HG02840 (cell line): ENCODE measurements at regions not wholly inside any gene's neighbourhood (a gene's known extent, or its start where the extent isn't known, plus 50 kb on each side); places are given as distances from the start of the nearest gene placed in this dataset.

Source experiments
- ATAC-seq: cut with Tn5 transposase; IDR thresholded peaks from one replicate; pipeline ENCODE4 v1.9.1; 2021; ENCODE audit warnings: mild to moderate bottlenecking, moderate library complexity, moderate number of reproducible peaks; ENCODE audit not compliant: unreplicated experiment, low FRiP score

GRCh38 chr2:832635-833034 lies 118.0 kb upstream of the SNTG2 start:
- ATAC-seq = no peak

- no peak for ATAC-seq
Measured at GRCh38 chr2:831622-832021, 119.0 kb upstream of the SNTG2 start.

- ATAC-seq = no peak
Measured at GRCh38 chr2:831225-831536, 119.5 kb upstream of the SNTG2 start.

- no peak for ATAC-seq
Measured at GRCh38 chr2:830419-831224, 120.0 kb upstream of the SNTG2 start.

GRCh38 chr2:829047-829446 lies 121.6 kb upstream of the SNTG2 start:
- ATAC-seq = no peak

- ATAC-seq = no peak
Measured at GRCh38 chr2:824954-825353, 125.7 kb upstream of the SNTG2 start.

GRCh38 chr2:824524-824923 lies 126.1 kb upstream of the SNTG2 start:
- ATAC-seq = no peak

- no peak for ATAC-seq
Measured at GRCh38 chr2:821546-821945, 129.1 kb upstream of the SNTG2 start.

GRCh38 chr2:819601-820000 lies 131.0 kb upstream of the SNTG2 start:
- no peak for ATAC-seq

- ATAC-seq = no peak
Measured at GRCh38 chr2:819121-819520, 131.5 kb upstream of the SNTG2 start.

- no peak for ATAC-seq
Measured at GRCh38 chr2:817336-818015, 133.2 kb upstream of the SNTG2 start.

GRCh38 chr2:816278-816677 lies 134.4 kb upstream of the SNTG2 start:
- no peak for ATAC-seq

- ATAC-seq = no peak
Measured at GRCh38 chr2:810397-810796, 133.2 kb upstream of the TMEM18 start.

- ATAC-seq = no peak
Measured at GRCh38 chr2:807300-807699, 130.1 kb upstream of the TMEM18 start.

- no peak for ATAC-seq
Measured at GRCh38 chr2:805664-806063, 128.5 kb upstream of the TMEM18 start.

- no peak for ATAC-seq
Measured at GRCh38 chr2:797993-798392, 120.8 kb upstream of the TMEM18 start.

- ATAC-seq = no peak
Measured at GRCh38 chr2:797556-797955, 120.3 kb upstream of the TMEM18 start.

- ATAC-seq = no peak
Measured at GRCh38 chr2:796141-796985, 119.2 kb upstream of the TMEM18 start.

- ATAC-seq = no peak
Measured at GRCh38 chr2:795531-796041, 118.4 kb upstream of the TMEM18 start.

- no peak for ATAC-seq
Measured at GRCh38 chr2:794554-795241, 117.5 kb upstream of the TMEM18 start.

- ATAC-seq = no peak
Measured at GRCh38 chr2:793236-793635, 116.0 kb upstream of the TMEM18 start.
